ENCODE measurements at regions not wholly inside any gene's neighbourhood (a gene's known extent, or its start where the extent isn't known, plus 50 kb on each side); places are given as distances from the start of the nearest gene placed in this dataset.

DNA sequence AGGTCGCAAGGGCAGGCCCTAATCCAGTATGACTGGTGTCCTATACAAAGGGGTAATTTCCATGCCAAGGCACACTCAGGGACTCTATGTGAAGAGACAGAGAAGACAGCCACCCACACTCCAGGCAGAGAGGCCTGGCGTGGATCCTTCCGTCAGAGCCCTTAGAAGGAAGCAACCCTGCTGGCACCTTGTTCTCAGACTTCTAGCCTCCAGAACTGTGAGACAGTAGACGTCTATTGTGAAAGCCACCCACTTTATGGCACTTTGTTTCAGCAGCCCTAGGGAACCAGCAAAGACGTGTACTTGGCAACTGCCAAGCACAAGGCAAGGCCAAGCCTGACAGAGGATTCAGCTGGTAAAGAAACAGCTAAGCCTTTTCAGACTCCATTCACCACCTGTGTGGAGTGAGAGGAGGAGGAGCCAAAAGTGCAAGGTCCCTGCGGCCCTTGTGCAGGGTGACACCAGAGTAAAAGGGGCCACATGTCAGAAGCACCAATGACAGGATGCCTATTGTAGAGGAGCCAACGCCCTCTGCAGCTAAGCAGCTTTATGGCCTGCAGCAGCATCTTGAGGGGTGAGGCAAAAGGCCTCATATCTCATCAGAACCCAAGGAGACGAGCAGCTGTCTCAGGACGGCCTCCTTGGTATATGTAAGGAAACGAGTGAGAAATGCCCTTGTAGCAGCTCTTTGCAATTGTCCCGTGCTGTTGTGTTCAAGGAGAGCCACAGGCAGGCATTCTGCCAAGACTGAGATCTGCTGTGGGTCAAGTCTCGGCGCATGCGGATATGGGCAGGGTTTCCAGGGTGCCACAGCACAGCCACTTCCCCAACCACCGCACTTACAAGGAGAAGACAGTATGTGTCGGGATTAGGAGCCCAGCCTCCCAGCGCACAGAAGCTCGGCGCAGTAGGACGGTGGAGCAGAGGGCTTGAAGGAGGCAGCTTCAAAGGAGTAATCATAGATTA lies 121.5 kb upstream of the LIPC start:
- TF ChIP-seq, protein P1, sequence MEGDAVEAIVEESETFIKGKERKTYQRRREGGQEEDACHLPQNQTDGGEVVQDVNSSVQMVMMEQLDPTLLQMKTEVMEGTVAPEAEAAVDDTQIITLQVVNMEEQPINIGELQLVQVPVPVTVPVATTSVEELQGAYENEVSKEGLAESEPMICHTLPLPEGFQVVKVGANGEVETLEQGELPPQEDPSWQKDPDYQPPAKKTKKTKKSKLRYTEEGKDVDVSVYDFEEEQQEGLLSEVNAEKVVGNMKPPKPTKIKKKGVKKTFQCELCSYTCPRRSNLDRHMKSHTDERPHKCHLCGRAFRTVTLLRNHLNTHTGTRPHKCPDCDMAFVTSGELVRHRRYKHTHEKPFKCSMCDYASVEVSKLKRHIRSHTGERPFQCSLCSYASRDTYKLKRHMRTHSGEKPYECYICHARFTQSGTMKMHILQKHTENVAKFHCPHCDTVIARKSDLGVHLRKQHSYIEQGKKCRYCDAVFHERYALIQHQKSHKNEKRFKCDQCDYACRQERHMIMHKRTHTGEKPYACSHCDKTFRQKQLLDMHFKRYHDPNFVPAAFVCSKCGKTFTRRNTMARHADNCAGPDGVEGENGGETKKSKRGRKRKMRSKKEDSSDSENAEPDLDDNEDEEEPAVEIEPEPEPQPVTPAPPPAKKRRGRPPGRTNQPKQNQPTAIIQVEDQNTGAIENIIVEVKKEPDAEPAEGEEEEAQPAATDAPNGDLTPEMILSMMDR (IDR thresholded peaks at IDR 0.05; ENCODE audit: insufficient read depth, low read depth, low read length), result no peak
- no peak for DNase-seq (ENCODE audit: low read depth)
- Histone ChIP-seq H3K27me3 (ENCODE audit: control insufficient read depth, insufficient read depth, low read length) (no peaks in the 10 kb centered on the region), H3K36me3 (ENCODE audit: control insufficient read depth, insufficient read depth, low read length) (no peaks in the 10 kb centered on the region), H3K4me3 (ENCODE audit: low read depth, low read length) (no peak overlapping the region)
- ChIA-PET CTCF (interaction anchor here (1.2 kb wide), 1 partner anchor 11 kb away, joined by 4 read pairs; no protein-coding TSS in a partner anchor), POLR2A (no interaction called here)

GRCh38 chr15:58311556-58311955 lies 120.2 kb upstream of the LIPC start:
- POLR2A ChIA-PET, result no interaction called here
- Histone ChIP-seq H3K27me3 (ENCODE audit: control insufficient read depth, insufficient read depth, low read length) (no peaks in the 10 kb centered on the region), H3K4me3 (ENCODE audit: low read depth, low read length) (no peak overlapping the region), H3K36me3 (ENCODE audit: control insufficient read depth, insufficient read depth, low read length) (no peaks in the 10 kb centered on the region)
- CTCF ChIA-PET, result no interaction called here
- TF ChIP-seq, protein P1 (IDR thresholded peaks at IDR 0.05; ENCODE audit: insufficient read depth, low read depth, low read length), result no peak
- DNase-seq (ENCODE audit: low read depth), result no peak

- ChIA-PET POLR2A (no interaction called here), CTCF (interaction anchor here (1.0 kb wide), 1 partner anchor 12 kb away, joined by 4 read pairs; no protein-coding TSS in a partner anchor)
- TF ChIP-seq, protein P1 (IDR thresholded peaks at IDR 0.05; ENCODE audit: insufficient read depth, low read depth, low read length), result no peak
- H3K4me3 ChIP-seq (ENCODE audit: low read depth, low read length), result no peak overlapping the region
- no peaks in the 10 kb centered on the region for H3K36me3 ChIP-seq (ENCODE audit: control insufficient read depth, insufficient read depth, low read length)
- no peak for DNase-seq (ENCODE audit: low read depth)
- no peaks in the 10 kb centered on the region for H3K27me3 ChIP-seq (ENCODE audit: control insufficient read depth, insufficient read depth, low read length)
These were observed 119.8 kb upstream of the LIPC start for GRCh38 chr15:58312031-58312430.

DNA sequence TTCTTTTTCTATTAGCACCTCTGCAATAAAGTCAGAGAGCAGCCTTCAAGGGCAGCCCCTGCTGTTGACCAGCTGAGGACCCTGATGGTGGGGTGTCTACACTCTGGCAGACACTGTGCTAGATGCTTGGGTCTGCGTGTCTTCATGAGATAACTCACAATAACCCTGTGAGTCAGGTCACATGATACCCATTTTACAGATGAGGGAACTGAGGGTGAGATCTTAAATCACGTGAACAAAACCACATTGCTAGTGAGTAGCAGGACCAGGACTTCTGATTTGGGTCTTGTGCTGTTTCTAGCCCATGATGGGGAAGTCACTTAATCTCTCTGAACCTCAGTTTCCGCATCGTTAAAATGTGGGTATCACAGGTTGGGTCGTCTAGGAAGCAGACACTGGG lies 118.5 kb upstream of the LIPC start:
- TF ChIP-seq, protein P1 (IDR thresholded peaks at IDR 0.05; ENCODE audit: insufficient read depth, low read depth, low read length), result no peak
- Histone ChIP-seq H3K36me3 (ENCODE audit: control insufficient read depth, insufficient read depth, low read length) (no peaks in the 10 kb centered on the region), H3K4me3 (ENCODE audit: low read depth, low read length) (no peak overlapping the region), H3K27me3 (ENCODE audit: control insufficient read depth, insufficient read depth, low read length) (no peaks in the 10 kb centered on the region)
- ChIA-PET CTCF (interaction anchor here (0.7 to 1.0 kb wide), 2 partner anchors 11 to 12 kb away, joined by 3 to 4 read pairs; no protein-coding TSS in a partner anchor), POLR2A (no interaction called here)
- no peak for DNase-seq (ENCODE audit: low read depth)

DNA sequence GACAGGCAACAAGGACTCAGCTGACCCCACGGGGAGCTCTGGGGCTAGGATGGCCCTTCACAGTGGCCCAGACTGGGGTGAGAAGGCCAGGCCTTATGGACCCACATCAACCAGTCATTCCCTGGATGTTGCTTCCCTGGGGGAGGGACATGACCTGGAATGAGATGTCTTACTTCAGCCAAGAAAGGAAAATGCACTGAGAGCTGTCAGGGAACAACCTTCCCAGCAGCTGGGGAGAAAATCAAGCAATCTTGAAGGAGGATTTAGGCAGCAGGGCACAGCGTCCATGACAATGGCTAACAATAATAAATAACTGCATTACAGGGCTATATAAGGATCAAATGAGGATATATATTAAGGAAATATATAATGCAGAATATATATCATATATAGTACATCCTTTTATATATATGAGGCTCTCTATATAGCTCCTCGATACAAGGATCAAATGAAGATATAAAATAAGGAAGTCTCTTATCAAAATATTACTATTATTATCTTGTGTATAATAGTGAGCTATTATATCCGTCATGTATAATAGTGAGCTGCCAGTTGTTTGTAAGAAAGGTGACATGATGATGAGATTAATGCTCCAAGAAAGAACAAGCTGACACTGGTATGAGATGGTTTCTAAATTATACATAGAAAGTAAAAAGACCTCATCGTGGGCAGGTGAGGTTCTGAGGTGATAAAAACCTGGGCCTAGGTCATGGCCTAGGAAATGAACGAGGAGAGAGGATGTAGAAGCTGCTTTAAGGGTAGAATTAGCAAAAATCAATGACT lies 117.8 kb upstream of the LIPC start:
- no peak for DNase-seq (ENCODE audit: low read depth)
- CTCF ChIA-PET, result interaction anchor here (0.6 to 1.4 kb wide), 3 partner anchors 12 to 471 kb away, joined by 3 read pairs; no protein-coding TSS in a partner anchor
- TF ChIP-seq, protein P1 (IDR thresholded peaks at IDR 0.05; ENCODE audit: insufficient read depth, low read depth, low read length), result no peak
- POLR2A ChIA-PET, result no interaction called here
- no peaks in the 10 kb centered on the region for H3K36me3 ChIP-seq (ENCODE audit: control insufficient read depth, insufficient read depth, low read length)
- H3K27me3 ChIP-seq (ENCODE audit: control insufficient read depth, insufficient read depth, low read length), result no peaks in the 10 kb centered on the region
- H3K4me3 ChIP-seq (ENCODE audit: low read depth, low read length), result no peak overlapping the region

All from BJ (cell line).